H1 (cell line): ENCODE measurements at regions not wholly inside any gene's neighbourhood (a gene's known extent, or its start where the extent isn't known, plus 50 kb on each side); places are given as distances from the start of the nearest gene placed in this dataset.

ENCODE experiments used
- CTCF ChIA-PET: fragments of 300-600 bp; sonication (Branson Sonifier 250); formaldehyde crosslinking; loops from one replicate; lab custom pipeline; 2021; ENCODE audit not compliant: partially characterized antibody; lab: Charles Lee
- POLR2A ChIA-PET: fragments of 300-600 bp; sonication (Branson Sonifier 250); formaldehyde crosslinking; loops from one replicate; lab custom pipeline; 2021; ENCODE audit warnings: inconsistent platforms; ENCODE audit not compliant: partially characterized antibody; lab: Charles Lee
- DNase-seq, 2 experiments: peaks; one replicate each; pipeline versions ENCODE4 v3.0.0 to v3.0.0-alpha.2; 2010 to 2022; ENCODE audit warnings: low spot score in 2 of 2, low read depth in 1 of 2, mixed read lengths in 1 of 2
- FAIRE-seq: peaks from 2 replicates; lab custom pipeline; 2011; peaks lifted over from hg19 to GRCh38; lab: Jason Lieb, UNC
- H2AFZ ChIP-seq: 2 replicates; pipeline ENCODE4 v1.8.1; 2012; ENCODE audit warnings: low read length, inconsistent platforms
- H2AK5ac ChIP-seq: 2 replicates; pipeline ENCODE4 v1.6.1; 2013; ENCODE audit warnings: low read depth, low read length
- H2BK120ac ChIP-seq: replicated peaks from 2 replicates; pipeline ENCODE3; 2013; ENCODE audit warnings: low read depth, low read length, inconsistent platforms
- H2BK12ac ChIP-seq: 2 replicates; pipeline ENCODE4 v1.6.1; 2013; ENCODE audit warnings: low read depth, low read length
- H2BK15ac ChIP-seq: 2 replicates; pipeline ENCODE4 v1.6.1; 2013; ENCODE audit warnings: low read length
- H2BK20ac ChIP-seq: 2 replicates; pipeline ENCODE4 v1.6.1; 2013; ENCODE audit warnings: low read length
- H2BK5ac ChIP-seq: 2 replicates; pipeline ENCODE4 v1.6.1; 2013; ENCODE audit warnings: low read depth, low read length
- H3K14ac ChIP-seq: 2 replicates; pipeline ENCODE4 v1.6.1; 2013; ENCODE audit warnings: inconsistent platforms; ENCODE audit not compliant: insufficient read length
- H3K18ac ChIP-seq: 2 replicates; pipeline ENCODE4 v1.6.1; 2013; ENCODE audit warnings: low read length; ENCODE audit errors: extremely low read depth
- H3K23ac ChIP-seq: 2 replicates; pipeline ENCODE4 v1.6.1; 2013; ENCODE audit warnings: inconsistent platforms; ENCODE audit not compliant: insufficient read length
- H3K23me2 ChIP-seq: 2 replicates; pipeline ENCODE4 v1.6.1; 2013; ENCODE audit warnings: low read depth, low read length
- H3K27ac ChIP-seq: 2 replicates; pipeline ENCODE4 v1.6.1; 2011; ENCODE audit warnings: low read depth, low read length, inconsistent platforms
- H3K27me3 ChIP-seq, 4 experiments: replicated peaks in 1 of 4; 1 replicate in 1 of 4; 2 replicates in 3 of 4; pipeline versions ENCODE4 v1.6.1 to v1.8.1; 2011 to 2013; ENCODE audit warnings: low read length in 3 of 4, mild to moderate bottlenecking in 3 of 4, inconsistent platforms in 2 of 4, mixed read lengths in 2 of 4, moderate library complexity in 1 of 4; ENCODE audit not compliant: control insufficient read depth in 3 of 4, insufficient read depth in 3 of 4; ENCODE audit errors: extremely low read depth in 1 of 4
- H3K36me3 ChIP-seq, 4 experiments: 2 replicates each; pipeline versions ENCODE4 v1.6.1 to v1.8.1; 2011 to 2013; ENCODE audit warnings: mild to moderate bottlenecking in 4 of 4, low read length in 3 of 4, moderate library complexity in 2 of 4, control low read depth in 1 of 4, inconsistent platforms in 1 of 4; ENCODE audit not compliant: insufficient read depth in 4 of 4, control insufficient read depth in 2 of 4
- H3K4ac ChIP-seq: replicated peaks from 2 replicates; pipeline ENCODE3; 2013; ENCODE audit warnings: low read length, low read depth, mixed read lengths, inconsistent platforms; ENCODE audit not compliant: insufficient read length
- H3K4me1 ChIP-seq, 4 experiments: replicated peaks in 1 of 4; 1 replicate in 1 of 4; 2 replicates in 3 of 4; pipeline versions ENCODE4 v1.6.1 to v1.8.1; 2011 to 2013; ENCODE audit warnings: low read length in 3 of 4, inconsistent platforms in 2 of 4, mixed read lengths in 1 of 4; ENCODE audit not compliant: insufficient read depth in 4 of 4, control insufficient read depth in 3 of 4
- H3K4me2 ChIP-seq, 2 experiments: 2 replicates each; pipeline versions ENCODE4 v1.6.1 to v1.8.1; 2011 to 2013; ENCODE audit warnings: low read depth in 2 of 2, low read length in 2 of 2, control low read depth in 1 of 2, inconsistent platforms in 1 of 2, mild to moderate bottlenecking in 1 of 2; ENCODE audit not compliant: insufficient read depth in 1 of 2
- H3K4me3 ChIP-seq, 4 experiments: fragments of 200-600, 300-600 bp in 1 of 4; sonication (generic), shearing (Covaris generic), sonication (Bioruptor Twin) in 1 of 4; 2 replicates each; pipeline versions ENCODE4 v1.5.1 to v1.8.1; 2011 to 2016; ENCODE audit warnings: low read length in 4 of 4, low read depth in 3 of 4, control low read depth in 2 of 4, inconsistent platforms in 2 of 4, mild to moderate bottlenecking in 2 of 4, mixed read lengths in 1 of 4, moderate library complexity in 1 of 4; ENCODE audit not compliant: insufficient read depth in 2 of 4; ENCODE audit errors: extremely low read depth in 1 of 4
- H3K56ac ChIP-seq: replicated peaks from 2 replicates; pipeline ENCODE3; 2013; ENCODE audit warnings: low read depth, mild to moderate bottlenecking, mixed read lengths, low read length, inconsistent platforms; ENCODE audit not compliant: insufficient read length
- H3K79me1 ChIP-seq: 2 replicates; pipeline ENCODE4 v1.6.1; 2013; ENCODE audit warnings: low read depth, low read length, control low read depth
- H3K79me2 ChIP-seq, 2 experiments: 2 replicates each; pipeline versions ENCODE4 v1.6.1 to v1.8.1; 2012 to 2013; ENCODE audit warnings: low read length in 2 of 2, mild to moderate bottlenecking in 2 of 2, inconsistent platforms in 1 of 2; ENCODE audit not compliant: insufficient read depth in 2 of 2, control insufficient read depth in 1 of 2
- H3K9ac ChIP-seq, 4 experiments: replicated peaks in 1 of 4; 1 replicate in 1 of 4; 2 replicates in 3 of 4; pipeline versions ENCODE4 v1.6.1 to v1.8.1; 2011 to 2013; ENCODE audit warnings: low read depth in 3 of 4, low read length in 3 of 4, control low read depth in 2 of 4, mild to moderate bottlenecking in 2 of 4, moderate library complexity in 2 of 4, inconsistent platforms in 1 of 4; ENCODE audit errors: extremely low read depth in 1 of 4
- H3K9me3 ChIP-seq, 2 experiments: 2 replicates each; pipeline versions ENCODE4 v1.6.1 to v1.8.1; 2012 to 2013; ENCODE audit warnings: mild to moderate bottlenecking in 2 of 2, moderate library complexity in 2 of 2, control low read depth in 1 of 2, inconsistent platforms in 1 of 2, low read depth in 1 of 2, low read length in 1 of 2, mixed read lengths in 1 of 2; ENCODE audit not compliant: insufficient read depth in 2 of 2
- H4K20me1 ChIP-seq, 2 experiments: replicated peaks in 1 of 2; 2 replicates each; pipeline versions ENCODE3 to v1.8.1; 2011 to 2013; ENCODE audit warnings: inconsistent platforms in 2 of 2, low read length in 2 of 2, mild to moderate bottlenecking in 1 of 2; ENCODE audit not compliant: insufficient read depth in 2 of 2, control insufficient read depth in 1 of 2
- H4K5ac ChIP-seq: 2 replicates; pipeline ENCODE4 v1.6.1; 2013; ENCODE audit warnings: low read length, low read depth, mixed read lengths, inconsistent platforms; ENCODE audit not compliant: insufficient read length
- H4K8ac ChIP-seq: 2 replicates; pipeline ENCODE4 v1.8.0; 2013; ENCODE audit warnings: mild to moderate bottlenecking, moderate library complexity, low read length, inconsistent platforms; ENCODE audit not compliant: insufficient read depth; ENCODE audit errors: extremely low read depth
- H4K91ac ChIP-seq: replicated peaks from 2 replicates; pipeline ENCODE3; 2013; ENCODE audit warnings: low read length, mixed read lengths, inconsistent platforms; ENCODE audit not compliant: insufficient read length
- CREB1 ChIP-seq: IDR thresholded peaks from 2 replicates; pipeline ENCODE4 v1.6.1; 2012; ENCODE audit warnings: inconsistent platforms
- MAFK ChIP-seq: IDR thresholded peaks from 2 replicates; pipeline ENCODE4 v1.6.1; 2012; ENCODE audit warnings: low read depth, mild to moderate bottlenecking, improper control_type of control experiment, low read length
- PHF8 ChIP-seq: fragments of 200-600 bp; sonication (generic); conservative IDR thresholded peaks from 2 replicates; pipeline ENCODE4 v1.7.1; 2012; ENCODE audit warnings: low read depth, mild to moderate bottlenecking, inconsistent platforms, low read length, moderate library complexity
- POU5F1 ChIP-seq: IDR thresholded peaks from 2 replicates; pipeline ENCODE4 v1.6.1; 2011; ENCODE audit warnings: low read depth, mild to moderate bottlenecking, low read length, moderate library complexity
- RAD21 ChIP-seq, 2 experiments: IDR thresholded peaks in 1 of 2; conservative IDR thresholded peaks in 1 of 2; 2 replicates each; pipeline ENCODE4 v1.6.1; 2011; ENCODE audit warnings: low read depth in 2 of 2, low read length in 2 of 2, improper control_type of control experiment in 1 of 2, inconsistent platforms in 1 of 2, mild to moderate bottlenecking in 1 of 2, moderate library complexity in 1 of 2
- RFX5 ChIP-seq: IDR thresholded peaks from 2 replicates; pipeline ENCODE4 v1.6.1; 2011; ENCODE audit warnings: low read depth, low read length, improper control_type of control experiment, borderline replicate concordance
- WGBS, 2 experiments: shearing (Covaris generic) in 1 of 2; methylation state at CpG; one replicate each; pipeline versions ENCODE4 v1.1.6 to v1.1.7; 2013 to 2015; ENCODE audit warnings: low lambda C conversion rate in 2 of 2, mixed read lengths in 2 of 2, inconsistent platforms in 1 of 2, low coverage in 1 of 2, missing lambda C conversion rate in 1 of 2; ENCODE audit not compliant: insufficient replicate concordance in 2 of 2, insufficient coverage in 1 of 2, insufficient read length in 1 of 2; ENCODE audit errors: extremely low coverage in 1 of 2, missing lambda C conversion rate in 1 of 2; 5-methylcytosine and 5-hydroxymethylcytosine counted together
- TF ChIP-seq, protein P1 (sequence below): IDR thresholded peaks from 2 replicates; pipeline ENCODE4 v1.6.1; 2012; ENCODE audit warnings: inconsistent platforms
- TF ChIP-seq, protein P2 (sequence below): IDR thresholded peaks from 2 replicates; pipeline ENCODE4 v1.6.1; 2012; ENCODE audit warnings: low read length, inconsistent platforms
- TF ChIP-seq, protein P3 (sequence below): IDR thresholded peaks from 2 replicates; pipeline ENCODE4 v1.6.1; 2011; ENCODE audit warnings: low read length, improper control_type of control experiment

DNA sequence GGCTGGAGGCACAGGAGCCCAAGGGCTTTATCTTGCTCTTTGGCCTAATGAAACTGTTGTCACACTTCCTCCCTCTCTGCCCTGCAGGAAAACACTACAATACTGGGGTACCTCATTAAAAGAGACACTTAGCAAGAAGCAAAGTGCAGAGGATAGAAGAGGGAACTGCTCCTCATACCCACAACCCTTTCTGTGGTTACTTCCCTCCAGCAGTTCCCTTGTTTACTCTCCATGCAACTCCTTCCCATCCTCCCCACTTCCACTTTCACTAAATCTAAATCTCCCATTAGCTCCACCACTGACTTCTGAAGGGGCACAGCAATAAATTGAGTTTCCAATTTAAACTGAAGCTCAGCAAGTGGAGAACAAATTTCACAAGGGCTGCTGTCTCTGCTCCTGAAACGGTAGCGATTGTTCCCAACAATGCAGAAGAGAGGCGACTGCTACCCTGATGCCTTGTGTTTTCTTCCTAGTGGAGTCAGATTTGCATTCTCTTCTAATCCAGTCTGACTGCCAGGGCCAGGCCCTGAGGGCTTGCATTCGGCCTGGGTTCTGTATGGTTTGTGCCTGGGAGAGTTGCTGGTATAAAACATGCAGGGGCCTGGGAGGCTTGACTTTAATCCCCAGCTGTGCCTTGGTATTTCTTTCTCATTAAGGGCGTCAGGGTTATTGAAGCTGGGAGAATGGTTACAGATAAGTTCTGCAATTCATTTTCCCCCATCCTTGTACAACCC lies 454.7 kb downstream of the TFAP2B start:
- Histone ChIP-seq H3K14ac (no peak overlapping the region), H4K8ac (no peak overlapping the region), H2BK12ac (no peak overlapping the region), H3K36me3 (no peaks in the 10 kb centered on the region), H3K79me2 (no peaks in the 10 kb centered on the region), H3K56ac (no peak overlapping the region), H3K23me2 (no peaks in the 10 kb centered on the region), H3K9ac (no peak overlapping the region)
- WGBS, 2 experiments, result 88% methylated on average over 5 of the region's 5 CpGs; no CpG with 5 or more reads in 1 of the 2 experiments
- TF ChIP-seq PHF8, result no peak
- TF ChIP-seq, protein P1, sequence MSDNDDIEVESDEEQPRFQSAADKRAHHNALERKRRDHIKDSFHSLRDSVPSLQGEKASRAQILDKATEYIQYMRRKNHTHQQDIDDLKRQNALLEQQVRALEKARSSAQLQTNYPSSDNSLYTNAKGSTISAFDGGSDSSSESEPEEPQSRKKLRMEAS, result no peak
- no peak for TF ChIP-seq CREB1
- TF ChIP-seq MAFK, result no peak
- TF ChIP-seq POU5F1, result no peak
- no peak for TF ChIP-seq RAD21 (IDR thresholded peaks at IDR 0.05 in 1 of 2, conservative IDR thresholded peaks at IDR 0.05 in 1 of 2; ENCODE audit: low read depth in 2 of 2, low read length in 2 of 2)
- TF ChIP-seq, protein P2, sequence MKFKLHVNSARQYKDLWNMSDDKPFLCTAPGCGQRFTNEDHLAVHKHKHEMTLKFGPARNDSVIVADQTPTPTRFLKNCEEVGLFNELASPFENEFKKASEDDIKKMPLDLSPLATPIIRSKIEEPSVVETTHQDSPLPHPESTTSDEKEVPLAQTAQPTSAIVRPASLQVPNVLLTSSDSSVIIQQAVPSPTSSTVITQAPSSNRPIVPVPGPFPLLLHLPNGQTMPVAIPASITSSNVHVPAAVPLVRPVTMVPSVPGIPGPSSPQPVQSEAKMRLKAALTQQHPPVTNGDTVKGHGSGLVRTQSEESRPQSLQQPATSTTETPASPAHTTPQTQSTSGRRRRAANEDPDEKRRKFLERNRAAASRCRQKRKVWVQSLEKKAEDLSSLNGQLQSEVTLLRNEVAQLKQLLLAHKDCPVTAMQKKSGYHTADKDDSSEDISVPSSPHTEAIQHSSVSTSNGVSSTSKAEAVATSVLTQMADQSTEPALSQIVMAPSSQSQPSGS, result no peak
- no peak for TF ChIP-seq RFX5
- TF ChIP-seq, protein P3, sequence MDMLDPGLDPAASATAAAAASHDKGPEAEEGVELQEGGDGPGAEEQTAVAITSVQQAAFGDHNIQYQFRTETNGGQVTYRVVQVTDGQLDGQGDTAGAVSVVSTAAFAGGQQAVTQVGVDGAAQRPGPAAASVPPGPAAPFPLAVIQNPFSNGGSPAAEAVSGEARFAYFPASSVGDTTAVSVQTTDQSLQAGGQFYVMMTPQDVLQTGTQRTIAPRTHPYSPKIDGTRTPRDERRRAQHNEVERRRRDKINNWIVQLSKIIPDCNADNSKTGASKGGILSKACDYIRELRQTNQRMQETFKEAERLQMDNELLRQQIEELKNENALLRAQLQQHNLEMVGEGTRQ, result no peak
- TF ChIP-seq, all 59 proteins: peak for 0
- Histone ChIP-seq H3K4ac (no peak overlapping the region), H2AFZ (peak overlapping the region; percentile 80; the same call in 1 of the 2 replicates), H3K27me3 (no peaks in the 10 kb centered on the region), H3K4me1 (no peaks in the 10 kb centered on the region), H3K23ac (no peak overlapping the region), H2BK5ac (no peak overlapping the region), H3K9me3 (no peaks in the 10 kb centered on the region), H3K27ac (no peak overlapping the region), H3K18ac (no peak overlapping the region; the same call in 1 of the 2 replicates), H4K20me1 (peaks cover 0 to 2% of the 10 kb centered on the region in 2 experiments), H2BK120ac (no peak overlapping the region), H3K79me1 (no peaks in the 10 kb centered on the region), H4K5ac (no peak overlapping the region), H2BK20ac (no peak overlapping the region), H3K4me3 (no peak overlapping the region), H2AK5ac (no peak overlapping the region), H3K4me2 (no peak overlapping the region), H2BK15ac (no peak overlapping the region), H4K91ac (no peak overlapping the region)
- FAIRE-seq (no peak), DNase-seq (no peak)
- POLR2A ChIA-PET, result no interaction called here
- CTCF ChIA-PET, result interaction anchor here (0.9 to 1.4 kb wide), 4 partner anchors 29 to 137 kb away, joined by 3 to 4 read pairs (median 4); no protein-coding TSS in a partner anchor
